Activated CD4-positive, alpha-beta T cell treated with anti-CD3 and anti-CD28 coated beads, Interleukin-10, Interleukin-2, amounts not matched to agents 100 ng/mL and 50 ng/mL, durations not matched to agents 16 hours and 8 hours (primary cell): ENCODE measurements at regions not wholly inside any gene's neighbourhood (a gene's known extent, or its start where the extent isn't known, plus 50 kb on each side); places are given as distances from the start of the nearest gene placed in this dataset.

ENCODE experiments used
- DNase-seq: peaks from one replicate; pipeline ENCODE4 v3.0.0-alpha.2; 2020

- no peak for DNase-seq
Observed at GRCh38 chr11:30159546-30159945, 71.3 kb upstream of the FSHB start.

- DNase-seq: no peak
Observed at GRCh38 chr11:30165652-30166051, 65.2 kb upstream of the FSHB start.

- DNase-seq: no peak
Observed at GRCh38 chr11:30171661-30172060, 59.2 kb upstream of the FSHB start.

- DNase-seq: no peak
Observed at GRCh38 chr11:30172158-30172557, 58.7 kb upstream of the FSHB start.

GRCh38 chr11:30172883-30173311 lies 57.9 kb upstream of the FSHB start:
- no peak for DNase-seq

GRCh38 chr11:30174265-30175020 lies 56.4 kb upstream of the FSHB start:
- DNase-seq: no peak
